ENCODE measurements at regions not wholly inside any gene's neighbourhood (a gene's known extent, or its start where the extent isn't known, plus 50 kb on each side); places are given as distances from the start of the nearest gene placed in this dataset.
"Not testable (repeated sequence)": the region's sequence is repeated elsewhere in the genome, so short reads cannot be mapped to it uniquely, and the experiment has no call there.

DNA sequence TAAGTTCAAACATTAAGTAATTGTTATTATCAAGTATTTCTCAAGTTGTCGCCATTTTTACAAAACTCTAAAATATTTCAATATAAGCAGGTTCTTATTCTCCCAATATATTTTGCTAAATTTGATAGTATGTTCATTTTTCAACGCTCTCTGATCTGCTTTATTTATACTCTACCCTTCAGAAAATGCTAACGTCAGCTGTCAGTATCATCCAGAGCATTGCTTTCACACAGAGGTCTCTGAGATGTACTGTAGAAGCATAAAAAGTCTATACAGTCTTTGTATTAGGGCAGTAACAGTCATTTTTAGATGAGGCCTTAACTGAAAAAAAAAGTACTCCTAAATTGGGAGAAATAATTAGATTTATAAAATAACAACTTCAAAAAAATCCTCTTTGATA, 533.1 kb upstream of the LRFN5 start:
- DNase-seq (ENCODE audit: low read depth in 2 of 2): no peak

GRCh38 chr14:41072776-41073175, 533.9 kb upstream of the LRFN5 start:
- DNase-seq (ENCODE audit: low read depth in 2 of 2): no peak

DNA sequence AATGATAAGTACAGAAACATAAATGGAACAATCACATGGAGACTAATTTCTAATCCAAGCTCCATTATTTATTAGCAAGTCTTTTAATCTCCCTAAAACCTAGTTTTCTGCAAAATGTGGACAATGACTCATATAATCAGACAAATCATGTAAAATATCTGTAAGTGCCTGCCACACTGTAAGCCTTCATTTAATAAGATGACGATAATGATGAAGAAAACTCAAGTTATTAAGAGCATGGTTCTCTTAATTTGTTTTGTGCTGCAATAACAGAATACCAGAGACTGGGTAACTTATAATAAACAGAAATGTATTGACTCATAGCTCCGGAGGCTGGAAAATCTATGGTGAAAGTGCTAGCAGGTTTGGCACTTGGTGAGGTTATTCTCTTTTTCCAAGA, 535.3 kb upstream of the LRFN5 start:
- DNase-seq (ENCODE audit: low read depth in 2 of 2): no peak

GRCh38 chr14:41062826-41063225, 543.9 kb upstream of the LRFN5 start:
- DNase-seq (ENCODE audit: low read depth in 2 of 2): no peak

DNA sequence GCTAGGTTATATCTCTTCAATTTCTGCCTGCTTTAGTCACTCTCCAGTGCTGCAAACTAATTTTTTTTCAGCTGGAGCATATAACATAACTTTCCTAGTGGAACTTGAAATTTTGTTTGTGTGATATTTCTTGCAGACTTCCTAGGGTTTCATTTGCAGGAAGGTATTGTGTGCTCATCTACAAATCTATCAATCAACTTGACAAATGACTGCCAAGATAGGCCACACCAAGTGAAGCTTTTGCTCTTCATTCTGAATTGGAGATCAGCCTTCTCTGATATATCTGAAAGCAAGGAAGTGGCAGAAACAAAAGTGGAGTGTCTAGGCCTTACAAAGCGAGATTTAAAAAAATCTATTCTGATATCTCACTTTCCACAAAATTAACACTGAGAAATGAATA, 551.1 kb upstream of the LRFN5 start:
- no peak for DNase-seq (ENCODE audit: low read depth in 2 of 2)

DNA sequence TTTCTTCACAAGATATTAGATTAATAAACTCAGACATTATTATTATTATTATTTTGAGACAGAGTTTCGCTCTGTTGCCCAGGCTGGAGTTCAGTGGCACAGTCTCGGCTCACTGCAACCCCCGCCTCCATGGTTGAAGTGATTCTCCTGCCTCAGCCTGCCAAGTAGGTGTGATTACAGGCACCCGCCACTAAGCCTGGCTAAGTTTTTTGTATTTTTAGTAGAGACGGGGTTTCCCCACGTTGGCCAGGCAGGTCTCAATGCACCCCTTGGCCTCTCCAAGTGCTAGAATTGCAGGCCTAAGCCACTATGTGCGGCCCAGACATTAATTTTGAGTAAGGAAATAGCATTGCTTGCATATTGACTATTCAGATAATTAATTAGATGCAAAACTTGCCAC, 554.9 kb upstream of the LRFN5 start:
- DNase-seq (ENCODE audit: low read depth in 2 of 2): no peak

- DNase-seq (ENCODE audit: low read depth in 2 of 2): no peak
Measured at GRCh38 chr14:41047763-41048162, 558.9 kb upstream of the LRFN5 start.

DNA sequence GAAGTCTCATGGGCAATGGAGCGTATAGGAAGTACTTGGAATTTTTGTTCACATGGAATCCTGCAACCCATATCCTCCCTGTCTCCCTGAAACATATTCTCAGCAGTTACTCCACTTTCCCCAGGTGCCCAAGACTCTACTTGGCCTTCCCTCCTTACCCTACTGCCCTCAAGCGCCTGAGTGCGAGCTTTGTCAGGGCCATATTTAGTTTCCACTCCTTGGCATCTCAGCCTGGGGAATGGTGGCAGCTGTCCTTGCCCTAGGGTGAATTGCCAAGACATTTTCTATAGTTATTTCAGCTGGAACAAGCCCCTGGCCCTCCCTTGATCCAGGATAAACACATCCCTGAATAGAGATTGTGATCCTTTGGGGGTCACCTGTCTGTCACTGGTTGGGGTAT, 569.3 kb upstream of the LRFN5 start:
- no peak for DNase-seq (ENCODE audit: low read depth in 2 of 2)

DNA sequence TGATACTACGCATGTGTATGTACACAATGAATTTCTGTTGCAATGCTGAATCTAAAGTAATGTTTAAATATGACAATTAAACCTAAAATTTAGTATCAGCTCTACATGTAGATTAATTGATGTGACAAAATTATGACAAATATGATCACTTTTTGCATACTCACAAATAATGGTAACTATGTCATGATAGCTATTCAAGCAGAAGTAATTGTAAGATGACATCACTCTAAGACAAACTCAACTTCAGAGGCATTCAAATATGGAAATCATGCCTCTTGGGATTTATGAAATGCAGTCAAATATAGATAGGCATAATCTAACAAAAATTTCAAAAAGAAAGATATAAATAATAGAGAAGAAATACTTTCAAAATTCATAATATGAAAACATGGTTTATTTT, 571.7 kb upstream of the LRFN5 start:
- DNase-seq (ENCODE audit: low read depth in 2 of 2): no peak

DNA sequence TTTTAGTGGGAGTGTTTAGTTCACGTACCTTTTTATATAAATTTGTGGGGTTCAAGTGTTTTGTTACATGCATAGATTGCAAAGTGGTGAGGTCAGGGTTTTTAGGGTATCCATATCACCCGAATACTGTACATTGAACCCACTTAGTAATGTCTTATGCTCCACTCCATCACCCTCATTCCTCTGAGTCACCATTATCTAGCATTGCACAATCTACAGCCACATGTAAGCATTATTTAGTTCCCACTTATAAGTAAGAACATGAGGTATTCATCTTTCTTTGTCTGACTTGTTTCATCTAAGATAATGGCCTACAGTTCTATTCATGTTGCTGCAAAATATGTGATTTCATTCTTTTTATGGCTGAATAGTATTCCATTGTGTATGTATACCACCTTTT, 583.7 kb upstream of the LRFN5 start:
- DNase-seq (ENCODE audit: low read depth in 2 of 2): no peak

GRCh38 chr14:41016213-41016612, 590.5 kb upstream of the LRFN5 start:
- no peak for DNase-seq (ENCODE audit: low read depth in 2 of 2)

GRCh38 chr14:41000350-41000749, 606.3 kb upstream of the LRFN5 start:
- DNase-seq (ENCODE audit: low read depth in 2 of 2): no peak

DNA sequence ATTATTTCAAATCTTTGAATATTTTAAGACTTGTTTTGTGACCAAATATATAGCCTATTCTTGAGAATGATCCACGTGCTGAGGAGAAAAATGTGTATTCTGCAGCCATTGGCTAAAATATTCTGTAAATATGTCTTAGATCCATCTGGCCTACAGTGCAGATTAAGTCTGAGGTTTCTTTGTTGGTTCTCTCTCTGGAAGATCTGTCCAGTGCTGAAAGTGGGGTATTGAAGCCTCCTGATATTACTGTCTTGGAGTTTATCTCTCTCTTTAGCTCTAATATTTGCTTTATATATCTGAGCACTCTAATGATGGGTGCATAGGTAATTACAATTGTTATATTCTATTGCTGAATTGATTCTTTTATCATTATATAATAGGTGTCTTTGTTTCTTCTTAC, 617.4 kb upstream of the LRFN5 start:
- no peak for DNase-seq (ENCODE audit: low read depth in 2 of 2)

- no peak for DNase-seq (ENCODE audit: low read depth in 2 of 2)
Measured at GRCh38 chr14:40987481-40987880, 619.2 kb upstream of the LRFN5 start.

DNA sequence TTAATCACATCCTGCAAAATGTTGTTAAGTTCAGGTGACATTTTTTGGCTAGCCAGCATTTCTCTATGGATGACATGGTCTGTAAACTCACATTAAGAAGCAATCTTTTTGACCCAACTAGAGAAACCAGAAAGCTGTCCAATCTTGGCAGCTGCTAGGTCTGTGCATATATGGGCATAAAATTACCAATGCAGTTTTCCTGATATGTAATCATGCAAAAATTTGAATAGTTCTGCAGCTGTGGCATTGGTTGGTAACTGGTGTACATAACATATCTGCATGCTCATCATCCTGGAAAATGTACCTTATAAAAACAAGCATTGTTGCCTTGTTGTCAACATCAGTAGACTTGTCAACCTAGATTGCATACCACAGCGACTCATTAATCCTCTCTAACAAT, 620.0 kb upstream of the LRFN5 start:
- no peak for DNase-seq (ENCODE audit: low read depth in 2 of 2)

GRCh38 chr14:40985584-40985983, 621.1 kb upstream of the LRFN5 start:
- no peak for DNase-seq (ENCODE audit: low read depth in 2 of 2)

GRCh38 chr14:40983604-40984003, 623.1 kb upstream of the LRFN5 start:
- DNase-seq (ENCODE audit: low read depth in 2 of 2): no peak

DNA sequence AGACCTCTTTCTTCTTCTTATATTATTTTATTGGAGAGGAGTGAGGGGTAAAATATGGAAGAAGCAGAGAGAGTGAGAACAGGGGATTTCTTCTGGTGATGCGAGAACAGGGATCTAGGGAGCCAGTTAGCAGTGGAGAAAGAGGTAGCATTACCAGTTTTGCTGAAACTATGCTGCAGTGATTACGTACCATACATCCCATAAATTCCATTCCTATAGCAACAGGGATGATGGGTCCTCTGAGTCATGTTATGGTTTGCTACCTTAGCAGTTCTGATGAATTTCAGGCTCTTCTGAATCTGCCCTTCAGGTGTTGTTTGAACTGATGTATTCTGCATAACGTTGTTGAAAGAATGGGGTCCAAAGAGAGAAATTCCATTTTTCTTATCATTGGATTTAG, 625.4 kb upstream of the LRFN5 start:
- no peak for DNase-seq (ENCODE audit: low read depth in 2 of 2)

DNA sequence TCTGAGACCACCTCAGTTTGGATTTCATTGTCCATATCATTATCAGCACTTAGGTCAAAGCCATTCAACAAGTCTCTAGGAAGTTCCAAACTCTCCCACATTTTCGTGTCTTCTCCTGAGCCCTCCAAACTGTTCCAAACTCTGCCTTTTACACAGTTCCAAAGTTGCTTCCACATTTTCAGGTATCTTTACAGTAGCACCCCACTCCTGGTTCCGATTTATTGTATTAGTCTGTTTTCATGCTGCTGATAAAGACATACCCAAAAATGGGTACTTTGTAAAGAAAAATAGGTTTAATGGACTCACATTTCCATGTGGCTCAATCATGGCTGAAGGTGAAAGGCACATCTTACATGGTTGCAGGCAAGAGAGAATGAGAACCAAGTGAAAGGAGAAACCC, 646.4 kb upstream of the LRFN5 start:
- not testable (repeated sequence) for DNase-seq (ENCODE audit: low read depth in 2 of 2)

DNA sequence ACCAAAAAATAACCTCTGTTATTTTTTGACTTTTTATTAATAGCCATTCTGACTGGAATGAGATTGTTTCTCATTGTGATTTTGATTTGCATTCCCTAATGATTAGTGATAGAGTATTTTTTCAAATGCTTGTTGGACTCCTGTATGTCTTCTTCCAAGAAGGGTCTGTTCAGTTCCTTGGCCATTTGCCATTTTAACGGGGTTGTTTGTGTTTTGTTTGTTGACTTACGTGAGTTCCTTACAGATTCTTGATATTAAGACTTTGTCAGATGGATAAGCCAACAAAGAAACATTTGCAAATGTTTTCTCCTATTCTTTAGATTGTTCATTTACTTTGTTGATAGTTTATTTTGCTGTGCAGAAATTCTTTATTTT, 651.6 kb upstream of the LRFN5 start:
- DNase-seq (ENCODE audit: low read depth in 2 of 2): no peak

- DNase-seq (ENCODE audit: low read depth in 2 of 2): not testable (repeated sequence)
Measured at GRCh38 chr14:40954448-40955130, 652.1 kb upstream of the LRFN5 start.

DNA sequence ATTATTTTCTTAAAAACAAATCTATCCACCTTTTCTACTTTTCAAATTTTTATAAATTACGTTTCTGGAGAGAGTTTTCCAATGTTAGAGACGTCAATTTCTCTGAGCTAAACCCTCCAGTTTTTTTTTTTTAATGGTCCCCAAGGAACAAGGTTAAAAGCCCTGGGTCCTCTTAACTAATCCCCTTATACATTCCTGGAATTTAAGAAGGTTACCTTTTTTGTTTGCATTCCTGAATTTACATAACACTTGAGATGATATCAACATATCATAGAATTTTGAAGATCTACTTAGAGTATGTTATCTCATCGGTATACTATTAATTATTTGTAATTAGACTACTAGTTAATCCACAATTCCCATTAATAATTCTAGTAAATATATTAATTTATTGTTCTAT, 662.2 kb upstream of the LRFN5 start:
- DNase-seq (ENCODE audit: low read depth in 2 of 2): no peak

GRCh38 chr14:40936861-40937260, 669.8 kb upstream of the LRFN5 start:
- DNase-seq (ENCODE audit: low read depth in 2 of 2): no peak

- DNase-seq (ENCODE audit: low read depth in 2 of 2): no peak
Measured at GRCh38 chr14:40920380-40920779, 686.3 kb upstream of the LRFN5 start.
